ENCODE measurements at regions not wholly inside any gene's neighbourhood (a gene's known extent, or its start where the extent isn't known, plus 50 kb on each side); places are given as distances from the start of the nearest gene placed in this dataset.
"Not testable (repeated sequence)": the region's sequence is repeated elsewhere in the genome, so short reads cannot be mapped to it uniquely, and the experiment has no call there.

DNA sequence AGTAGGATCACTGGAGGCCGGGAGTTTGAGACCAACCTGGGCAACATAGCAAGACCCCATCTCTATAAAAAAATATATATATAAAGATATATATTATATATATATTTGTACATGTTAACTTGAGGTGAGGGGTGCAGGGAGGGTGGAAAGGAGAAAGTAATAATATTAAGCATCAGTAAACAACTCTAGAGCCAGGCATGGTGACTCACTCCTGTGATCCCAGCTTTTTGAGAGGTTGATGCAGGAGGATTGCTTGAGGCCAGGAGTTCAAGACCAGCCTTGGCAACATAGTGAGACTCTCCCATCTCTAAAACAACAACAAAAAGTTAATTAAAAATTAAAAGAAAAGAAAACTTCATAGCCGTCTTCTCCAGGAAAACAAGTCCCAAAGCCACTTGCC lies 61.7 kb upstream of the SMURF2 start:
- DNase-seq, result no peak

DNA sequence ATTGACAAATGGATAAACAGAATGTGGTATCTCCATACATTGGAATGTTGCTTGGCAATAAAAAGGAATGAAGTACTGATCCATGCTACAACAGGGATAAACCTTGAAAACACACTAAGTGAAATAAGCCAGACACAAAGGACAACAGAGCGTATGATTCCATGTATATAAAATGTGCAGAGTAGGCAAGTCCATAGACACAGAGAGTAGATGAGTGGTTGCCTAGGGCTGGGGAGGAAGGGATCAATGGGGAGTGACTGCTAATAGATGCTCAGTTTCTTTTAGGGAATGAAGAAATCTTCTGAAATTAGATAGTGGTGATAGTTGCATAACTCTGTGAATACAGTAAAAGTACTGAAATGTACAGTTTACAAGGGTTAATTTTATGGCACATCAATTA lies 59.4 kb upstream of the SMURF2 start:
- DNase-seq, result not testable (repeated sequence)

DNA sequence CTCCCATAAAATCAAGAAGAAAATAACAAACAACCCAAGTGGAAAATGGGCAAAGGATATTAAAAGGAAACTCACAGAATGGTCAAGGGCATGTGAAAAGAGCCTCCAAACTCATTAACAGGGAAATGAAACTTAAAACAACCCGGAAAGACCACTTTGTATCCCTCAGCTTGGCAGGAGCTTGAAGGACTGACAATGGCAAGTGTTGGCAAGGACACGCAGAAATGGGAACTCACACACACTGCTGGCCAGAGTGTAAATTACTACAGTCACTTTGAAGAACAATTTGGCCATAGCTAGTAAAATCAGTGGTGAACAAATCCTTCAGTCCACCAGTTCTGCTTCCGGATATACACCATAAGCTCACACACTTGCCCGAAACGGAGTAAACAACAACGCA lies 58.1 kb upstream of the SMURF2 start:
- not testable (repeated sequence) for DNase-seq

DNA sequence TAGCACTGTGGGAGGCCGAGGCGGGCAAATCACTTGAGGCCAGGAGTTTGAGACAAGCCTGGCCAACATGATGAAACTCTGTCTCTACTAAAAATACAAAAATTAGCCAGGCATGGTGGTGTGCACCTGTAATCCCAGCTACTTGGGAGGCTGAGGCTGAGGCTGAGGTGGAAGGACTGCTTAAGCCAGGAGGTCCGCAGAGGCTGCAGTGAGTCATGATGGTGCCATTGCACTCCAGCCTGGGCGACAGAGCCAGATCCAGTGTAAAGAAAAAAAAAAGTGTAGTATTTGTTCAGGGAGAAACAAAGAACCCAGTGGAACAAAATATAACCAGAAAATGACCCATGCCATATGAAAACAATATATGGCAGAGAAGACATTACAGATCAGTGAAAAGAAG lies 57.4 kb upstream of the SMURF2 start:
- not testable (repeated sequence) for DNase-seq

DNA sequence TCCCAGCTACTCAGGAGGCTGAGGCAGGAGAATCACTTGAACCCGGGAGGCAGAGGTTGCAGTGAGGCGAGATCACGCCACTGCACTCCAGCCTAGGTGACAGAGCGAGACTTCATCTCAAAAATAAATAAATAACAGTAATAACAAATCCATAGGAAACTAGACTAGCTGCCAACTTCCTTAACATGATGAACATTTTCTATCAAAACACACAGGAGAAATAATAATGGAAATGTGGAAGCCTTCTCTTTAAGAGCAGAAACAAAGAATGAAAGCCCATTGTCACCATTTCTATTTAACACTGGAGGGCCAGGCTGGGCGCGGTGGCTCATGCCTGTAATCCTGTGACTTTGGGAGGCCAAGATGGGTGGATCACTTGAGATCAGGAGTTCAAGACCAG lies 56.7 kb upstream of the SMURF2 start:
- DNase-seq, result not testable (repeated sequence)

DNA sequence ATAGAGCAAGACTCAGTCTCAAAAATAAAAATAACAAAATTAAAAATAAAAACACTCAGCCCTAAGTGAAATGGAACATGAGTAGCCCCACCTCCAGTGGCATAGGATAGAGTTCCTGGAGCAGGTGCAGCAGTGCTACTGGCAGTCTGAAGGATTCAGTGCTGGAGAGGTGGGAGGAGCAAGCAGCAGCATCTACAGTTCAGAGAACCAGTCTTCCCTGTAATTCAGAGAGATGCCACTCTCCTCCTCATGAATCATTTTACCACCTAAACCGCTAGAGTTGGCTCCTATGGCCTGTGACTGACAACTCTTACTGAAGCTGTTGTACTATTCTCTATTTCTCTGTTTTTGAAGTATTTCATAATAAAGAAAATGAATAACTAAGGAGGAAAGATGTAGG lies 56.0 kb upstream of the SMURF2 start:
- no peak for DNase-seq

DNA sequence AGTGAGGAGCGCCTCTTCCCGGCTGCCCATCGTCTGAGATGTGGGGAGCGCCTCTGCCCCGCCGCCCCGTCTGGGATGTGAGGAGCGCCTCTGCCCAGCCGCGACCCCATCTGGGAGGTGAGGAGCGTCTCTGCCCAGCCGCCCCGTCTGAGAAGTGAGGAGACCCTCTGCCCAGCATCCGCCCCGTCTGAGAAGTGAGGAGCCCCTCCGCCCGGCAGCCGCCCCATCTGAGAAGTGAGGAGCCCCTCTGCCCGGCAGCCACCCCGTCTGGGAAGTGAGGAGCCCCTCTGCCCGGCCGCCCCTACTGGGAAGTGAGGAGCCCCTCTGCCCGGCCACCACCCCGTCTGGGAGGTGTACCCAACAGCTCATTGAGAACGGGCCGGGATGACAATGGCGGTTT lies 54.4 kb upstream of the SMURF2 start:
- DNase-seq, result not testable (repeated sequence)

DNA sequence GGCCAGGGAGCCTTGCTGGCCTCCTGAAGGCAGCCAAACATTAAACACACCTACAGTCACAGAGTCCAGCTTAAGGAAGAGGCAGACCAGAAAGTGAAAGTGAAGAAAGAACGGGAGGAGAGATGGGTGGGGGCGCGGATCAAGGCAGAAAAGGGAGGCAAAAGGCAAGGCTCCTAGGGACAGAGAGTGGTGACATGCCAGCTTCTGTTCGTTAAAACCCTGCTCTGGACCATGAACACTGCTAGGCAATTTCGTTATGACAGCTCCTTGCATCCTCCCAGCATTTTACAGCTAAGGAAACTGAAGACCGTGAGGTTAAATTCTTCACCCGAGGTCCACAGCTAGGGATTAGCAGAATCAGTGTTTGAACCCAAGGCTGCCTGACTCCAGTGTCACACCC lies 51.7 kb upstream of the SMURF2 start:
- not testable (repeated sequence) for DNase-seq

DNA sequence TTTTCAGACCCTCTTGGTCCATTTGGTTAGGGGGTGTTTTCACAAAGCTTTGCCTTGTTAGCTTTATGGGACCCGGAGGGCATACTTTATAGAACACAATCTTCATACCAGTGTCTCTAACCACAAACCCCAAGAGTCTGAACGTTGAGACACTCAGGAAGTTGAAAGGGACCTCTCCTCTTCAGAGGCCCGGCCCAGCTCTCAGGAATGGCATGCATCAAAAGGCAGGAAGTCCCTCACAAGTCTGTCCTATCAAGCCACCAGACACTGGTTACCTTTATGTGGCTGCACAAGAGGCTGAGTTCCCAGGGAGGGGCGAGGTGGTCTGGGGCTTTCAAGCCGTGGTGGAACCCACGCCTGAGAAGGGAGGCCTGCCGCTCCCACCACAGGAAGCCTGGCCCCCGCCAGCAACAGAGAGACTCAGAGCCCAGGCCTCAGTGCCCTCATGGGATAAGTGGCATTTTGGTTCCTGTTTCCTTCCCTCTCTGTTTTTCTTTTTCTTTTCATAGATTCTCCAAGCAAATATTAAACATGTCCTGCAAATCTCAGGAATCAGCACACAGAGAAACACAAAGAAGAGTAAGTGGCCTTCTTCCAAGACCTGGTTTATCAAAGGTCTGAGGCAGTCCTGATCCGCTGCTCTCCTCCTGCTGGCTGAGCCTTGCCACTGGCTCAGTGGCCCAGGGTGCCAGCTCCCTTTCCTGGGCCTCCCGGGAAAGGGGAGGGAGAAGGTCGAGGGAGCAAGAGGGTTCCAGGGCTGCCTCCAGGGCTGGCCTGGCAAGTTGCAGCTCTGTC lies 50.6 kb upstream of the SMURF2 start:
- DNase-seq, result not testable (repeated sequence)
